ENCODE measurements at regions not wholly inside any gene's neighbourhood (a gene's known extent, or its start where the extent isn't known, plus 50 kb on each side); places are given as distances from the start of the nearest gene placed in this dataset.

- TF ChIP-seq CTCF (IDR thresholded peaks at IDR 0.05 in 4 of 5, conservative IDR thresholded peaks at IDR 0.05 in 1 of 5) (no peak), POLR2A (IDR thresholded peaks at IDR 0.05) (no peak)
These were observed 528.8 kb downstream of the BUD13 start for GRCh38 chr11:116243991-116244390.

Data from gastrocnemius medialis (tissue), 4 donors.